WI38 (cell line): ENCODE measurements at regions not wholly inside any gene's neighbourhood (a gene's known extent, or its start where the extent isn't known, plus 50 kb on each side); places are given as distances from the start of the nearest gene placed in this dataset.

Experiments
- H3K4me3 ChIP-seq: 2 replicates; pipeline ENCODE4 v1.5.1; 2011; ENCODE audit warnings: low read depth, mild to moderate bottlenecking, control low read depth, low read length
- TF ChIP-seq, protein P1 (sequence below): IDR thresholded peaks from 2 replicates; pipeline ENCODE4 v1.5.1; 2012; ENCODE audit warnings: low read depth, mild to moderate bottlenecking, control low read depth, low read length

GRCh38 chr6:67877288-67877687 lies 757.8 kb upstream of the ADGRB3 start:
- TF ChIP-seq, protein P1, sequence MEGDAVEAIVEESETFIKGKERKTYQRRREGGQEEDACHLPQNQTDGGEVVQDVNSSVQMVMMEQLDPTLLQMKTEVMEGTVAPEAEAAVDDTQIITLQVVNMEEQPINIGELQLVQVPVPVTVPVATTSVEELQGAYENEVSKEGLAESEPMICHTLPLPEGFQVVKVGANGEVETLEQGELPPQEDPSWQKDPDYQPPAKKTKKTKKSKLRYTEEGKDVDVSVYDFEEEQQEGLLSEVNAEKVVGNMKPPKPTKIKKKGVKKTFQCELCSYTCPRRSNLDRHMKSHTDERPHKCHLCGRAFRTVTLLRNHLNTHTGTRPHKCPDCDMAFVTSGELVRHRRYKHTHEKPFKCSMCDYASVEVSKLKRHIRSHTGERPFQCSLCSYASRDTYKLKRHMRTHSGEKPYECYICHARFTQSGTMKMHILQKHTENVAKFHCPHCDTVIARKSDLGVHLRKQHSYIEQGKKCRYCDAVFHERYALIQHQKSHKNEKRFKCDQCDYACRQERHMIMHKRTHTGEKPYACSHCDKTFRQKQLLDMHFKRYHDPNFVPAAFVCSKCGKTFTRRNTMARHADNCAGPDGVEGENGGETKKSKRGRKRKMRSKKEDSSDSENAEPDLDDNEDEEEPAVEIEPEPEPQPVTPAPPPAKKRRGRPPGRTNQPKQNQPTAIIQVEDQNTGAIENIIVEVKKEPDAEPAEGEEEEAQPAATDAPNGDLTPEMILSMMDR: no peak
- H3K4me3 ChIP-seq: no peak overlapping the region

GRCh38 chr6:67875877-67876383 lies 759.2 kb upstream of the ADGRB3 start:
- H3K4me3 ChIP-seq: no peak overlapping the region
- TF ChIP-seq, protein P1: no peak

DNA sequence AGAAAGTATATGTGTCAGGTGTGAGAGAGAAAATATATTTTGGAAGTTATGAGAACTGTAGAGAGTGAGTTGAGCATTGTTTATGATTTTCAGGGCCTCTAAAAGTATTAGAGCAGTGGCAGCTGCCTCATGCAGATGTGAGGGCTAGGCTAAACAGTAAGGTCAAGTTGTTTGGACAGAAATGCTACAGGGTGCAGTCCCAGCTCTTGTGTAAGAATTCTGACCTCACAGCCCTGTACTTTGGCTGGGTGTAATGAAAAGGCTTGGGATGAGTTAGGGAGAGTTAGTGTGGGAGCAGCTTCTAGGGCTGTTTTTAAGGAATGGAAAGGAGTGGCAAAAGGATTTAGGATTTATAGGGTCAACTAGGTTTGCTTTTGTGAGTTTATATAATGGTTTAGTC lies 764.8 kb upstream of the ADGRB3 start:
- no peak overlapping the region for H3K4me3 ChIP-seq
- TF ChIP-seq, protein P1: no peak

GRCh38 chr6:67863346-67863745 lies 771.7 kb upstream of the ADGRB3 start:
- no peak overlapping the region for H3K4me3 ChIP-seq
- TF ChIP-seq, protein P1: no peak

DNA sequence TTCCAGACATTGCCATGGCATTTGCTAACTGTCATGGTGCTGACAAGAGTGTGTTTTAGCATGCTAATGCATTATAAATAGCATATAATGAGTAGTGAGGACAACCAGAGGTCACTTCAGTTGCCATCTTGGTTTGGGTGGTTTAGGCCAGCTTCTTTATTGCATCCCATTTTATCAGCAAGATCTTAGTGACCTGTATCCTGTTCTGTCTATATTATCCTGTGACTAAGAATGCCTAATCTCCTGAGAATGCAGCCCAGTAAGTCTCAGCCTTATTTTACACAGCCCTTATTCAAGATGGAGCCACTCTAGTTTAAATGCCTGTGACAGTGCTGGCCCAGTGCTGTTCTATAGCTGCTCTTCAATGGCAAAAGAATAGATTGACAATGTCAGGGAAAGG lies 781.0 kb upstream of the ADGRB3 start:
- TF ChIP-seq, protein P1: no peak
- no peak overlapping the region for H3K4me3 ChIP-seq

GRCh38 chr6:67839818-67840217 lies 795.3 kb upstream of the ADGRB3 start:
- H3K4me3 ChIP-seq: no peak overlapping the region
- TF ChIP-seq, protein P1: no peak

DNA sequence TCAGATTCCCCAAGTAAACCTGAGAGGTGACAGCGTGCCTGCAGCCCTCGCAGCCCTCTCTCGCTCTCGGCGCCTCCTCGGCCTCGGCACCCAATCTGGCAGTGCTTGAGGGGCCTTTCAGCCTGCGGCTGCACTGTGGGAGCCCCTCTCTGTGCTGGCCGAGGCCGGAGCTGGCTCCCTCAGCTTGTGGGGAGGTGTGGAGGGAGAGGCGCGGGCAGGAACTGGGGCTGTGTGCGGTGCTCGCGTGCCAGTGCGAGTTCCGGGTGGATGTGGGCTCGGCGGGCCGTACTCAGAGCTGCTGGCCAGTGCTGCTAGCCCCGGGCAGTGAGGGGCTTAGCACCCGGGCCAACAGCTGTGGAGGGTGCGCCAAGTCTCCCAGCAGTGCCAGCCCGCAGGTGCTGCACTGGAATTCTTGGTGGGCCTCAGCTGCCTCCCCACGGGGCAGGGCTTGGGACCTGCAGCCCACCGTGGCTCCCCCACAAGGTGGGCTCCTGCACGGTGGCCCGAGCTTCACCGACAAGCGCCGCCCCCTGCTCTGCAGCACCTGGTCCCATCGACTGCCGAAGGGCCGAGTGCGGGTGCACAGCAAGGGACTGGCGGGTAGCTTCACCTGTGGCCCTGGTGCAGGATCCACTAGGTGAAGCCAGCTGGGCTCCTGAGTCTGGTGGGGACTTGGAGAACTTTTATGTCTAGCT lies 809.7 kb upstream of the ADGRB3 start:
- no peak overlapping the region for H3K4me3 ChIP-seq
- TF ChIP-seq, protein P1: no peak
